ENCODE measurements at regions not wholly inside any gene's neighbourhood (a gene's known extent, or its start where the extent isn't known, plus 50 kb on each side); places are given as distances from the start of the nearest gene placed in this dataset.

DNA sequence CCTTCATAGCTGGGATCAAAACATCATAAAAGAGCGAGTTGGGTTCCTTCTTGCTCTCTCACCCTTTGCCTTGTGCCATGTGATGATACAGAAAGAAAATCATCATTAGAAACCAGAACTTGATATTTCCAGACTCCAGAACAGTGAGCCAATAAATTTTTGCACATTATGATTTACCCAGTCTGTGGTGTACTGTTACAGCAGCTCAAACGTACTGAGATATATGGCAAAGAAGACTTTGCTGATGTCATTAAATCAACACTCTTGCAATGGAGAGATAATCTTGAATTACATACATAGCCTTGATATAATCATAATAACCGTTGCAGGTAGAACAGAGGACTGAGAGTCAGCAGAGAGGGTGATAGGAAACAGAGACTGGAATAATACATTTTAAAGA is 1271.6 kb downstream of the CDH12 start:
- Histone ChIP-seq H3K4me3 (ENCODE audit: low read depth in 1 of 2, low read length in 2 of 2) (no peak overlapping the region), H3K9me3 (ENCODE audit: insufficient read depth, low read length, severe bottlenecking) (no peaks in the 10 kb centered on the region), H3K4me2 (ENCODE audit: insufficient read depth, low read length) (no peak overlapping the region), H3K27me3 (ENCODE audit: insufficient read depth, low read length, poor library complexity) (no peaks in the 10 kb centered on the region), H3K36me3 (ENCODE audit: insufficient read depth, low read length) (no peaks in the 10 kb centered on the region), H3K79me2 (ENCODE audit: insufficient read depth, low read length) (no peaks in the 10 kb centered on the region), H3K4me1 (ENCODE audit: insufficient read depth, low read length) (no peaks in the 10 kb centered on the region), H3K9ac (ENCODE audit: low read depth, low read length) (no peak overlapping the region), H3K27ac (ENCODE audit: low read length) (no peak overlapping the region), H2AFZ (ENCODE audit: low read depth, low read length) (no peak overlapping the region), H4K20me1 (ENCODE audit: insufficient read depth, low read length) (no peaks in the 10 kb centered on the region)
- TF ChIP-seq, protein P1, sequence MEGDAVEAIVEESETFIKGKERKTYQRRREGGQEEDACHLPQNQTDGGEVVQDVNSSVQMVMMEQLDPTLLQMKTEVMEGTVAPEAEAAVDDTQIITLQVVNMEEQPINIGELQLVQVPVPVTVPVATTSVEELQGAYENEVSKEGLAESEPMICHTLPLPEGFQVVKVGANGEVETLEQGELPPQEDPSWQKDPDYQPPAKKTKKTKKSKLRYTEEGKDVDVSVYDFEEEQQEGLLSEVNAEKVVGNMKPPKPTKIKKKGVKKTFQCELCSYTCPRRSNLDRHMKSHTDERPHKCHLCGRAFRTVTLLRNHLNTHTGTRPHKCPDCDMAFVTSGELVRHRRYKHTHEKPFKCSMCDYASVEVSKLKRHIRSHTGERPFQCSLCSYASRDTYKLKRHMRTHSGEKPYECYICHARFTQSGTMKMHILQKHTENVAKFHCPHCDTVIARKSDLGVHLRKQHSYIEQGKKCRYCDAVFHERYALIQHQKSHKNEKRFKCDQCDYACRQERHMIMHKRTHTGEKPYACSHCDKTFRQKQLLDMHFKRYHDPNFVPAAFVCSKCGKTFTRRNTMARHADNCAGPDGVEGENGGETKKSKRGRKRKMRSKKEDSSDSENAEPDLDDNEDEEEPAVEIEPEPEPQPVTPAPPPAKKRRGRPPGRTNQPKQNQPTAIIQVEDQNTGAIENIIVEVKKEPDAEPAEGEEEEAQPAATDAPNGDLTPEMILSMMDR (IDR thresholded peaks at IDR 0.05; ENCODE audit: borderline replicate concordance, extremely low read depth, low read length, poor library complexity, severe bottlenecking): no peak
- no peak for TF ChIP-seq EZH2 (IDR thresholded peaks at IDR 0.05; ENCODE audit: borderline replicate concordance, low read depth, low read length, severe bottlenecking)
- no peak for ATAC-seq (ENCODE audit: insufficient read depth, low read depth)
- DNase-seq: no peak

DNA sequence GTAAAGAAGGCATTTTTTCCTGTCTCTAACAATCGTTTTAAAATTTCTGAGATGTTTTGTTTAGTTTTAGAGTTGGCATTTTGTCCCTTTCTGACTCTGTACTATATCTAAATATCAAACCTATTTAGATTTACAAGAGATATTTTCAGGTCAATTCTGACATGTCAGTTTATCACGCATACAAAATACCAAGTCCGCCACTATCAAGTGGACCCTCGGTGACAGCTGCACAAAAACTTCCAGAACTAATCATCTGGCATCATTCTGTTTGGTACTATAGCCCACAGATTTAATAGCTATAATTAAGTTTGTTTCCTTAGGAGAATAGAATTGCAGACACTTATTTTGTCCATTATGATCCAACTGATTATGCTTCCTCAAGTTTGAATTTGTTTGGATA is 1278.2 kb downstream of the CDH12 start:
- Histone ChIP-seq H3K36me3 (ENCODE audit: insufficient read depth, low read length) (no peaks in the 10 kb centered on the region), H3K27me3 (ENCODE audit: insufficient read depth, low read length, poor library complexity) (no peaks in the 10 kb centered on the region), H3K27ac (ENCODE audit: low read length) (no peak overlapping the region), H3K4me2 (ENCODE audit: insufficient read depth, low read length) (no peak overlapping the region), H3K4me1 (ENCODE audit: insufficient read depth, low read length) (no peaks in the 10 kb centered on the region), H3K9ac (ENCODE audit: low read depth, low read length) (no peak overlapping the region), H3K9me3 (ENCODE audit: insufficient read depth, low read length, severe bottlenecking) (no peaks in the 10 kb centered on the region), H2AFZ (ENCODE audit: low read depth, low read length) (no peak overlapping the region), H3K79me2 (ENCODE audit: insufficient read depth, low read length) (no peaks in the 10 kb centered on the region), H3K4me3 (ENCODE audit: low read depth in 1 of 2, low read length in 2 of 2) (no peak overlapping the region), H4K20me1 (ENCODE audit: insufficient read depth, low read length) (no peaks in the 10 kb centered on the region)
- ATAC-seq (ENCODE audit: insufficient read depth, low read depth): no peak
- TF ChIP-seq EZH2 (IDR thresholded peaks at IDR 0.05; ENCODE audit: borderline replicate concordance, low read depth, low read length, severe bottlenecking): no peak
- TF ChIP-seq, protein P1 (IDR thresholded peaks at IDR 0.05; ENCODE audit: borderline replicate concordance, extremely low read depth, low read length, poor library complexity, severe bottlenecking): no peak
- DNase-seq: no peak

DNA sequence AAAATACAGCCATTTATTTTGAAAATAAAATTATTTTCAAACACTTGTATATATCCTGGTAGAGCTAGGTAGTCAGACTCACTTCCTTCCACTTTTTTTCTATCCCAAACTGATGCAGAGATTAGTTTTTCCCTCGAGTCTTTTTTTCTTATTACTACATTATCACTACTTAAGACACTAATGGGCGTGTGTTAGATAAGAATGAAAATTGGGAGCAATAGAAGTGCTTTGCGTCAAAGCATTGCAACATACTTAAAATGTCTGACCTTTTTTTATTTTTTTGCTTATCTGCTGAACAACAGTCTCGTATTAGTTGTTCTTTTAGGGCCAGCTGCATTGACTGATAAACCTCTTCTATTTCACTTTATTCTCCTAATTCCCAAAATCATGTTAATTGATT is 1278.7 kb downstream of the CDH12 start:
- H4K20me1 ChIP-seq (ENCODE audit: insufficient read depth, low read length): no peaks in the 10 kb centered on the region
- no peak overlapping the region for H3K4me3 ChIP-seq (ENCODE audit: low read depth in 1 of 2, low read length in 2 of 2)
- no peaks in the 10 kb centered on the region for H3K36me3 ChIP-seq (ENCODE audit: insufficient read depth, low read length)
- H3K4me1 ChIP-seq (ENCODE audit: insufficient read depth, low read length): no peaks in the 10 kb centered on the region
- no peak overlapping the region for H2AFZ ChIP-seq (ENCODE audit: low read depth, low read length)
- no peak for DNase-seq
- no peak overlapping the region for H3K9ac ChIP-seq (ENCODE audit: low read depth, low read length)
- H3K27ac ChIP-seq (ENCODE audit: low read length): no peak overlapping the region
- H3K4me2 ChIP-seq (ENCODE audit: insufficient read depth, low read length): no peak overlapping the region
- H3K9me3 ChIP-seq (ENCODE audit: insufficient read depth, low read length, severe bottlenecking): no peaks in the 10 kb centered on the region
- TF ChIP-seq, protein P1 (IDR thresholded peaks at IDR 0.05; ENCODE audit: borderline replicate concordance, extremely low read depth, low read length, poor library complexity, severe bottlenecking): no peak
- no peak for TF ChIP-seq EZH2 (IDR thresholded peaks at IDR 0.05; ENCODE audit: borderline replicate concordance, low read depth, low read length, severe bottlenecking)
- ATAC-seq (ENCODE audit: insufficient read depth, low read depth): no peak
- no peaks in the 10 kb centered on the region for H3K27me3 ChIP-seq (ENCODE audit: insufficient read depth, low read length, poor library complexity)
- H3K79me2 ChIP-seq (ENCODE audit: insufficient read depth, low read length): no peaks in the 10 kb centered on the region

All from DND-41 (cell line).